Body of pancreas (tissue), 4 donors: ENCODE measurements at regions not wholly inside any gene's neighbourhood (a gene's known extent, or its start where the extent isn't known, plus 50 kb on each side); places are given as distances from the start of the nearest gene placed in this dataset.

Source experiments
- ATAC-seq: fragments of 150-250 bp; one replicate; pipeline ENCODE4 v1.9.1; 2016
- DNase-seq, 4 donors: peaks; one replicate each; pipeline ENCODE4 v3.0.0-alpha.2; 2019
- H3K27ac ChIP-seq, 4 donors: fragments of 200-600 bp; sonication (generic); 1 replicate in 3 of 4; 2 replicates in 1 of 4; pipeline versions ENCODE4 v1.5.1 to v1.6.1; 2016 to 2019; ENCODE audit warnings: mild to moderate bottlenecking in 1 of 4, mixed read lengths in 1 of 4, moderate library complexity in 1 of 4
- H3K27me3 ChIP-seq, 2 donors: fragments of 200-600 bp; sonication (generic); one replicate each; pipeline ENCODE4 v1.6.0; 2016; ENCODE audit warnings: mild to moderate bottlenecking in 1 of 2
- H3K36me3 ChIP-seq, 2 donors: fragments of 200-600 bp; sonication (generic); replicated peaks in 1 of 2; 2 replicates each; pipeline ENCODE4 v1.5.1; 2016; ENCODE audit warnings: low read depth in 2 of 2; ENCODE audit not compliant: insufficient read depth in 1 of 2
- H3K4me1 ChIP-seq: fragments of 200-600 bp; sonication (generic); one replicate; pipeline ENCODE4 v1.6.0; 2016
- H3K4me3 ChIP-seq, 2 donors: fragments of 200-600 bp; sonication (generic); 1 replicate in 1 of 2; 2 replicates in 1 of 2; pipeline ENCODE4 v1.5.1; 2016 to 2019
- H3K9me3 ChIP-seq, 3 donors: fragments of 200-600 bp; sonication (generic); 1 replicate in 2 of 3; 2 replicates in 1 of 3; pipeline ENCODE4 v1.5.1; 2016
- CTCF ChIP-seq, 7 experiments: fragments of 450-650 bp in 4 of 7; fragments of 200-600 bp in 3 of 7; sonication (generic) in 3 of 7; IDR thresholded peaks; one replicate each; pipeline ENCODE4 v1.5.1; 2016 to 2019; ENCODE audit warnings: antibody characterized with exemption in 7 of 7
- POLR2A ChIP-seq, 3 donors: fragments of 450-650 bp; IDR thresholded peaks; one replicate each; pipeline ENCODE4 v1.6.1; 2016; ENCODE audit warnings: antibody characterized with exemption in 3 of 3, mild to moderate bottlenecking in 2 of 3
- WGBS, 2 donors: methylation state at CpG; one replicate each; pipeline ENCODE4 v1.1.5; 2017; 5-methylcytosine and 5-hydroxymethylcytosine counted together
- intact Hi-C: fragments of 100-400 bp; cut with DNase I; formaldehyde crosslinking; loops from one replicate; pipeline ENCODE4 v1.15.1; 2023

GRCh38 chr12:91261820-91262676, 79.4 kb upstream of the DCN start:
- DNase-seq, result no peak
- Histone ChIP-seq H3K27ac (no peak overlapping the region), H3K9me3 (no peaks in the 10 kb centered on the region), H3K36me3 (no peaks in the 10 kb centered on the region), H3K4me3 (no peak overlapping the region), H3K4me1 (no peaks in the 10 kb centered on the region), H3K27me3 (no peaks in the 10 kb centered on the region)
- no peak for ATAC-seq
- WGBS, 2 donors, result 64 to 68% methylated on average over 3 of the region's 3 CpGs
- no peak for TF ChIP-seq CTCF (IDR thresholded peaks at IDR 0.05)
- TF ChIP-seq POLR2A (IDR thresholded peaks at IDR 0.05), result no peak
- intact Hi-C loops, result no loop called here

GRCh38 chr12:91256411-91256810, 73.8 kb upstream of the DCN start:
- no peak overlapping the region for H3K27ac ChIP-seq
- WGBS, 2 donors, result 68 to 75% methylated on average over 5 of the region's 5 CpGs
- no peaks in the 10 kb centered on the region for H3K27me3 ChIP-seq
- DNase-seq (no peak), ATAC-seq (no peak)
- H3K4me3 ChIP-seq, result no peak overlapping the region
- no peaks in the 10 kb centered on the region for H3K4me1 ChIP-seq
- intact Hi-C loops, result no loop called here
- no peaks in the 10 kb centered on the region for H3K9me3 ChIP-seq
- no peak for TF ChIP-seq POLR2A (IDR thresholded peaks at IDR 0.05)
- TF ChIP-seq CTCF (IDR thresholded peaks at IDR 0.05), result no peak
- H3K36me3 ChIP-seq, result no peaks in the 10 kb centered on the region

- TF ChIP-seq CTCF (IDR thresholded peaks at IDR 0.05) (no peak), POLR2A (IDR thresholded peaks at IDR 0.05) (no peak)
- H3K9me3 ChIP-seq, result no peaks in the 10 kb centered on the region
- WGBS, 2 donors, result 64 to 65% methylated on average over 3 of the region's 3 CpGs
- H3K4me1 ChIP-seq, result no peaks in the 10 kb centered on the region
- H3K4me3 ChIP-seq, result no peak overlapping the region
- no peaks in the 10 kb centered on the region for H3K27me3 ChIP-seq
- no peak for ATAC-seq
- no peak for DNase-seq
- no peaks in the 10 kb centered on the region for H3K36me3 ChIP-seq
- H3K27ac ChIP-seq, result no peak overlapping the region
- intact Hi-C loops, result no loop called here
These were observed 69.7 kb upstream of the DCN start for GRCh38 chr12:91252341-91252740.

- DNase-seq (no peak), ATAC-seq (no peak)
- Histone ChIP-seq H3K4me3 (no peak overlapping the region), H3K27ac (no peak overlapping the region), H3K4me1 (no peaks in the 10 kb centered on the region), H3K36me3 (no peaks in the 10 kb centered on the region), H3K9me3 (no peaks in the 10 kb centered on the region), H3K27me3 (no peaks in the 10 kb centered on the region)
- intact Hi-C loops, result no loop called here
- TF ChIP-seq POLR2A (IDR thresholded peaks at IDR 0.05) (no peak), CTCF (IDR thresholded peaks at IDR 0.05) (no peak)
- WGBS, 2 donors, result 74 to 78% methylated on average over 2 of the region's 2 CpGs
These were observed 67.7 kb upstream of the DCN start for GRCh38 chr12:91250273-91250665.
